AG20443 (cell line): ENCODE measurements at regions not wholly inside any gene's neighbourhood (a gene's known extent, or its start where the extent isn't known, plus 50 kb on each side); places are given as distances from the start of the nearest gene placed in this dataset.
A peak's percentile ranks its signal among the peaks of the same experiment; 100 is the strongest.
"Not testable (repeated sequence)": the region's sequence is repeated elsewhere in the genome, so short reads cannot be mapped to it uniquely, and the experiment has no call there.

Experiments
- DNase-seq: peaks from one replicate; pipeline ENCODE4 v3.0.0; 2012; ENCODE audit warnings: low spot score, mixed read lengths

GRCh38 chr5:122669709-122670108 lies 105.2 kb upstream of the SNX2 start:
- DNase-seq: not testable (repeated sequence)

DNA sequence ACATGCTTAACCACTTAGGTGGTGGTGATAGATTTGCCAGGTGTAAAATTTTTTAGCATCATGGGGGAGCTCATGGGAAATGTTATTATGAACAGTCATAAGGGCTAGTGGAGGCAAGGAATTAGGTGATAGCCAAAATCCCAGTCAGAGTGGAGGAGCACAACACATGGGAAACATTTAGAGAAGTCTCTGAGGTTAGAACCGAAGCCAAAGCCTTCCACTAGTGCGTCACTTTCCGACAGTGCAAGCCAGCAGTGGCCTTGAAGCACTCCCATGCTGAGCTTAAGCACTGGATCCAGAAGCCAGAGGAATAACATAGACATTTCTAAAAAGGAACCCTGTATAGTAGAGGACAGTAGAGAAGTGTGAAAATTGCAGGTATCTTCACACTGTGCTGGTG lies 101.5 kb upstream of the SNX2 start:
- peak; percentile 86 for DNase-seq

DNA sequence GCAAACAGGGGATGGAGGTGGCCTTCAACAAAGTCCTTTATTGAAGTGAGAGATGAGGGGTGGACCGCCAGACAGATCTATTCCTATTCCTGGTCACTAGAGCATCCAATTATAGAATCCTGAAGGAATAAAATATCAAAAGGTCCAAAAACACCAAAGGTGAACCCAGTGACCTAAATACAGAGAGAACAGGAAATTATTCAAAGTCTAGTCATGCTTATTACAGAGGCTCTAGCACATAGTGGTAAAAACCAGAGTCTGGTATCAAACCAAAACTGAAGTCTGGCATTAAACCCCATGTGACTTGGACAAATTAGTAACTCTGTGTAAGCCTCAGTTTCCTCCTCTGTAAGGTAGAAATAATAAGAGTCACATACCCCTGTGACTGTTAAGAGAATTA lies 100.5 kb upstream of the SNX2 start:
- peak; percentile 11 for DNase-seq

DNA sequence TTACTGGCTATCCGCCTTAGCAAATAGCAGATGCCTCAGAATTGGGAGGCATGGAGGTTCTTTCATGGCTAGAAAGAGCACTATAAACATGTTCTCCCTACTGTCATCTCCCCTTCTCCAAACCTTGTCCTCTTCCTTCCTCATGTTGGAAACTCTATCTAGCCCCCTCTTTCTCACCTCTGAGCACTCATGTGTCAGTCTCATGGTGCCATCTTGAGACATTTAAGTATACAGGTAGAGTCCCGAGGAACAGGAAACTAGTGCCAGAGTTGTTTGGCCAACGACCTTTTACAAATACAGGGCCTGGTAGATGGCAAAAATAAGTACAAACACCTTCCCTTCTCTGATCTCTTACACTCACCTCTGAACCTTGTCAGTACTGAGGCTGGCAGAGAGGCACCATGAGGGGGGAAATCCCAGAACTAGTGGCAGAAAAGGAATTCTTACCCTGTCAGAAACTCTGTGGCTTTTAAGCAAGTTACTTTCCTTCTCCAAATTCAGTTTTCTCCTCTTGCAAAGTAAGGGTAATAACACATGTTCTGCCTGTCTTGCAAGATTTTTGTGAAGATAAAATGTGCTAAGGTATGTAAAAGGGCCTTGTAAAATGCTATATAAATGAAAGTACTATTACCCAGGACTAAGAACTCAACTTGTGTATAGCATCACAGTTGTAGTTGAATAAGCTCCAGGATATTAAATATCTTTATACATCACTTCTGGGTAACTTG lies 94.1 kb upstream of the SNX2 start:
- DNase-seq: no peak

- no peak for DNase-seq
Observed at GRCh38 chr5:122683631-122684030, 91.2 kb upstream of the SNX2 start.

- no peak for DNase-seq
Observed at GRCh38 chr5:122690266-122690665, 84.6 kb upstream of the SNX2 start.

DNA sequence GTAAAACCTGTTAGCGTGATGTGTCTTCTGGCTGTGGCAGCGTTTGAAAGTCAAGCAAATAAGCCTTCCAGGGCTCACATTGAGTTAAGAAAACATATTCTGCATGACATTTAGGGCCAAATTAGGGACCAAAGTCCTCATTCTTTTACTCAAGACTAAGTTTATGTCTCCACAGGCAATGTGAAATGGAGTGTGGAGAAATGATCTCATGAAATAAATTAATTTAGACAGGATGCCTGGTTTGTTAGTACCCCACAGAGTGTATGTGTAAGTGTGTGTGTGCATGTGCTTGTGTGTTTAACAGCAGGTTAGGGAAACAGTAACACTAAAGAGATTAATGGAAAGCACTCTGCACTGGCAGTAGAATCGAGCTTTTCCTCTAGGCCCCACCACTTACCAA lies 82.9 kb upstream of the SNX2 start:
- DNase-seq: no peak

DNA sequence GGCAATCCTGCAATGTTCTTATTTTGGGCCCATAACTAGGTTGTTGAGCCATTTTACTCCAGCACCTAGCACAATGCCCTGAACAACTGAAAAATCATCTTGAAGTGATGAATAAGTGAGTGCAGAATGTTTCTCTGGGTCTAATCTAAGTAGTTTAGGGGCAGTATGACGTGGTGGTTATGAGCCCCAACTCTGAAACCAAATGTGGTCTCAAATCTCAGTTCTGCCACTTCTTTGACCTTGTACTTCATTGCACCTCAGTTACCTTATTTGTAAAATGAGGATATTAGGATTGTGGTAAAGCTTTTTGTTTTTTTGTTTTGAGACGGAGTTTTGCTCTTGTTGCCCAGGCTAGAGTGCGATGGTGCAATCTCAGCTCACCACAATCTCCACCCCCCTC lies 80.9 kb upstream of the SNX2 start:
- no peak for DNase-seq

GRCh38 chr5:122694884-122695283 lies 80.0 kb upstream of the SNX2 start:
- no peak for DNase-seq

DNA sequence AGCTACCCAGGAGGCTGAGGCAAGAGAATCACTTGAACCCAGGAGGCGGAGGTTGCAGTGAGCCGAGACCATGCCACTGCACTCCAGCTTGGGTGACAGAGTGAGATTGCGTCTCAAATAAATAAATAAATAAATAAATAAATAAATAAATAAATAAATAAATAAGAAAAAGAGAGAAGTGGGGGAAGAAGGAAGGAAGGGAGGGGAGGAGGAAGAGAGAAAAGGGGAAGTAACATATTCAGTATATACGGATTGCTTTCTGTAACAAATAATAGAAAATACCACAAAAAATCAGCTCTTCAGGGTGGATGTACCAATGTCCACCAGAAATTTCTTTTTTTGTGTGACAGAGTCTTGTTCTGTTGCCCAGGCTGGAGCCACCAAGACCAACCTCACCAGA lies 78.1 kb upstream of the SNX2 start:
- not testable (repeated sequence) for DNase-seq

- no peak for DNase-seq
Observed at GRCh38 chr5:122697191-122697590, 77.7 kb upstream of the SNX2 start.

DNA sequence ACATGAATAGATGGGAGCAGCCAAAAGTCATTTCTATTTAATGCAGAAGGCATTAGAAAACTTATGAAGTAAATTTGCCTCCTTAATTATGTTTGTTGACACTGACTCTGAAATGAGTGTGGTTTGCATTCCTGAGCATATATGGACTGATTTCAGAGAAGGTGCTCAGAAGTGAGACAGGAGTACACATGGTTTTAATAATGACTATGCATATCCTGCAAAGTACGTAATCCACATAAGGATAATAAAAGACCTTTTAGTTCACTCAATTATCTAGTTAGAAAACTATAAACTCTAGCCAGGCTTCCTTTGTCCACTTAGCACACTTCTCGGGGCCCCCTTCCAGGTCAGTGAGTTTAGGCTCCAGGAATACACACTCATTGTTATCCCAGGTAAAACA lies 75.7 kb upstream of the SNX2 start:
- no peak for DNase-seq

GRCh38 chr5:122701640-122702523 lies 73.0 kb upstream of the SNX2 start:
- DNase-seq: no peak

GRCh38 chr5:122702524-122702875 lies 72.4 kb upstream of the SNX2 start:
- no peak for DNase-seq

DNA sequence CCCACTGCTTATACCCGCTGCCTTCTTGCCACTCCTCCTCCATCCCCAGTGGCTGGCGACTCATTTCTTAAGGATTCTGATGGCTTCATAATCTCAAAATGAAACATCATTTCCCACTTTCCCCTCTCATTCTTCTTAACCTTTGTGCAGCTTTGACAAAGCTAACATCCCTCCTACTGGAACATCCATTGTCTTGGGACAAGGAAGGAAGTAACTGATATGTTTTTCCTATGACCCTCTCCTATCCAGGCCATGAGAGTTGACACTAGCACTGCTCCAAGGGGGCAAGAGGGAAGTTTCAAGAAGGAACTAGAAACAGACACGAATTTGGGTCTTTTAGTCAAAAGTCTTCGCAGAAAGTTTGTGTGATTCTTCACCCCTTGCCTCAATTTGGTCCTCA lies 71.7 kb upstream of the SNX2 start:
- no peak for DNase-seq

GRCh38 chr5:122704247-122705036 lies 70.4 kb upstream of the SNX2 start:
- peak; percentile 49 for DNase-seq

GRCh38 chr5:122705851-122706250 lies 69.0 kb upstream of the SNX2 start:
- DNase-seq: no peak

GRCh38 chr5:122707796-122708195 lies 67.1 kb upstream of the SNX2 start:
- DNase-seq: peak; percentile 12

DNA sequence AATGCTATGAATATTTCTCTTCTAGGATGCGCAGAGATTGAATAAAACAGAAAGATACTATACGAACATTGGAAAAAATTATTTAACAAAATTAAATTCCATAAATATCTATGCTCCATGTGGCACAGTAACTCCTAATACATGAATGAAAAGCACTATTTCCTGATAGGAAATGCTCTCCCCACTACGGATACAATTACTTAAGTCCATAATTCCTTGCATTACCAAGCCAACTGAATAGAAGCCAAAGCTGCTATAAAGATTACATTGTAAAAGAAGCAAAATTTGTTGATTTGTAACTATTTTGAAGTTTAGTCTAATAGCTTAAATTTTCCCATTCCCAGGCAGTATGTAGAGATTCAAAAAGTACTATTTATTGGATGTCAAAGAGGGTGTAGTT lies 61.8 kb upstream of the SNX2 start:
- no peak for DNase-seq

DNA sequence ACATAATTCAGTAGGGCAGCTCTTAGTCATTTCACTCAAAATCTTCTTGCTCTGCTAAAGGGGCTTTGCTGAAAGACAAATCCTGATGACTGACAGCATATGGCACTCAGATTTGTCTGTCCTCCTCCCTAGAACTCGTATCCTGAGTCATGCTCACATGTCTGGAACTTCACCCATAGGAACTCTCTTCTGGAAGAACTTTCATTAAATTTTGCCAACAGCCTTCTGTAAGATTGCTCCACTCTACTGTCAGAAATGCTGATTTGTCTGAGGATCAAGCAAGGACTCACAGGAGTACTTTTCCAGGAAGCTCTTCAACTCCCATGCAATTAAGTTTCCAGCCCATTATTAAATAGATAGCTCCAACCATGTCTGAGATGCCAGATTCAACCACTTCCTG lies 59.8 kb upstream of the SNX2 start:
- peak; percentile 17 for DNase-seq

DNA sequence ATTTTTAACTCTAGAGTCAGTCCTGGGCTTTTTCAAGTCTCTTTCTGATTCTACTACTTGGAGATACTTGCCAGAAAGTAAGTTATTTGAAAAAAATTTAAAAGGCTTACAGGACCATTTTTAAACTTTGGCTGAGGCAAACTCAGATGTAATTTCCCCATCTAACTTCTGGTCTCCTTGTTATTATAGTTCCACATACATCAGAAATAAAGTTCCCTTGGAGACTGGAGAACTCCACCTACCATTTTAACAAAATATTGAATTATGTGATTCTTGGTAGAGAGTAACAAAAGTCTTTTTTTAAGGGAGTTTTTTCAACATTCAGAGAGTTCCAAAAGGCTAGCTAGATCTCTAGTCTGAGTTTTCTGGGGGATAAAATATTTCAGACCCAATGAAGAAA lies 56.3 kb upstream of the SNX2 start:
- no peak for DNase-seq

DNA sequence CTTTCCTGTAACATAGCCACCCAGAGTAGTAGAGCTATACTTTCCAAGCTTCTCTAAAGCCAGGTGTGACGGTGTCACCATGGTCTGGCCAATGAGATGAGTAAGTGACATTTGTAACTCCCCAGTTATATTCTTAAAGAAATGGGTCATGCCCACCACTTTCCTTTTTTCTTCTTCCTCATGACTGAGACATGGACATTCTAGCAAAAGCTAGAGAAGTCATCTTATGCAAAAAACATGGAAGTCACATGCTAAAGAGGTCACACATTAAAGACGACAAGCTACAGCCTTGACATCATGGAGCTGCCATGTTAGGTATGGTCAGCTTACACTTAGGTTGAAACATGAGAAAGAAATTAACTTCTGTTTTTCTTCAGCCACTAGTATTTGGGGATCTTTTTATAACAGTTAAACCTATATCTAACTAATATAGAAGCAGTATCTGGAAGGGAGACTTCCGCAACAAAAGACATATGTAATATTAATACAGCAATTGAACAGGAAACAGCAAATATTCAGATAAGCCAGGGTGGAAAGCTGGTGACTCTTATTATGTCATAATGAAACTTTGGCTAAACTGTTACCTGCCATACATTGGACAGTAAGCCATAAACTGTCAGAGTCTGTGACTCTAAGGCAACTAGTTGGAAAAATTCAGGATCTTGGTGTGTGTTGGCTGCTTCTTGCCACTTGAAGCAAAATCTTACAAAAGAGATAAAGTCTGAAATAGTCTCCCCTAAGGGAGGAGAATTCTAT lies 54.7 kb upstream of the SNX2 start:
- DNase-seq: no peak
